Caco-2 (cell line): ENCODE measurements at regions not wholly inside any gene's neighbourhood (a gene's known extent, or its start where the extent isn't known, plus 50 kb on each side); places are given as distances from the start of the nearest gene placed in this dataset.

Experiments used
- BruUV-seq: library from RNA; stranded (reverse); fragments of 400-500 nt; replicated peaks from 2 replicates; lab custom pipeline; 2021; lab: Mats Ljungman, UMichigan
- CTCF ChIA-PET: fragments of 300-600 bp; sonication (Branson Sonifier 250); formaldehyde crosslinking; loops from one replicate; lab custom pipeline; 2022; ENCODE audit warnings: antibody characterized with exemption; lab: Charles Lee
- POLR2A ChIA-PET: fragments of 300-600 bp; sonication (Branson Sonifier 250); formaldehyde crosslinking; loops from one replicate; lab custom pipeline; 2022; ENCODE audit warnings: antibody characterized with exemption; lab: Charles Lee
- DNase-seq, 2 experiments: peaks; one replicate each; pipeline versions ENCODE4 v3.0.0 to v3.0.0-alpha.2; 2020 to 2022
- H3K27me3 ChIP-seq: replicated peaks from 2 replicates; pipeline ENCODE4 v1.6.0; 2011; ENCODE audit warnings: low read length; ENCODE audit not compliant: control insufficient read depth, insufficient read depth
- H3K36me3 ChIP-seq: 2 replicates; pipeline ENCODE4 v1.5.1; 2011; ENCODE audit warnings: low read length; ENCODE audit not compliant: control insufficient read depth, insufficient read depth
- H3K4me1 ChIP-seq: fragments of 250-450 bp; sonication (Bioruptor Pico); 2 replicates; pipeline ENCODE4 v1.5.1; 2020; ENCODE audit warnings: mild to moderate bottlenecking
- H3K4me3 ChIP-seq: 2 replicates; pipeline ENCODE4 v1.5.1; 2011; ENCODE audit warnings: low read depth, mild to moderate bottlenecking, control low read depth, low read length
- H3K9me3 ChIP-seq: fragments of 250-450 bp; sonication (Bioruptor Pico); 2 replicates; pipeline ENCODE4 v1.5.1; 2020; ENCODE audit warnings: mild to moderate bottlenecking, moderate library complexity
- H3K27ac Mint-ChIP-seq: one replicate; pipeline ENCODE4 v1.8.0; 2022; ENCODE audit warnings: mixed read lengths; ENCODE audit not compliant: unreplicated experiment
- H3K27me3 Mint-ChIP-seq: one replicate; pipeline ENCODE4 v1.8.0; 2022; ENCODE audit warnings: mixed read lengths; ENCODE audit not compliant: insufficient read depth, unreplicated experiment
- H3K36me3 Mint-ChIP-seq: one replicate; pipeline ENCODE4 v1.8.0; 2022; ENCODE audit warnings: mild to moderate bottlenecking, mixed read lengths; ENCODE audit not compliant: insufficient read depth, unreplicated experiment
- H3K4me1 Mint-ChIP-seq: one replicate; pipeline ENCODE4 v1.8.0; 2022; ENCODE audit warnings: low read depth, mixed read lengths; ENCODE audit not compliant: unreplicated experiment
- H3K4me3 Mint-ChIP-seq: one replicate; pipeline ENCODE4 v1.8.0; 2022; ENCODE audit warnings: mild to moderate bottlenecking, moderate library complexity, mixed read lengths; ENCODE audit not compliant: unreplicated experiment
- H3K9me3 Mint-ChIP-seq: one replicate; pipeline ENCODE4 v1.8.0; 2022; ENCODE audit warnings: mixed read lengths; ENCODE audit not compliant: unreplicated experiment
- CTCF ChIP-seq, 2 experiments: fragments of 200-600 bp in 1 of 2; IDR thresholded peaks; 1 replicate in 1 of 2; 2 replicates in 1 of 2; pipeline versions ENCODE4 v1.5.1 to v1.8.0; 2011 to 2022; ENCODE audit warnings: antibody characterized with exemption in 1 of 2, control low read depth in 1 of 2, inconsistent platforms in 1 of 2, low read depth in 1 of 2, low read length in 1 of 2, mild to moderate bottlenecking in 1 of 2, moderate library complexity in 1 of 2; ENCODE audit not compliant: insufficient read depth in 1 of 2, severe bottlenecking in 1 of 2, unreplicated experiment in 1 of 2
- intact Hi-C: fragments of 100-400 bp; cut with micrococcal nuclease; formaldehyde crosslinking; loops from one replicate; pipeline ENCODE4 v1.10.0; 2022; ENCODE audit not compliant: unreplicated experiment

GRCh38 chr14:71711619-71712018 lies 220.6 kb upstream of the RGS6 start:
- Histone ChIP-seq H3K9me3 (no peaks in the 10 kb centered on the region), H3K4me3 (no peak overlapping the region), H3K4me1 (peaks cover 8% of the 10 kb centered on the region), H3K36me3 (peaks cover 3% of the 10 kb centered on the region), H3K27me3 (no peaks in the 10 kb centered on the region)
- DNase-seq = no peak
- CTCF ChIA-PET = no interaction called here
- Mint-ChIP-seq H3K27me3 (no peaks in the 10 kb centered on the region), H3K4me3 (no peak overlapping the region), H3K4me1 (no peaks in the 10 kb centered on the region), H3K9me3 (no peaks in the 10 kb centered on the region), H3K36me3 (peaks cover 38% of the 10 kb centered on the region), H3K27ac (no peak overlapping the region)
- BruUV-seq = no TSS peak
- no peak for TF ChIP-seq CTCF (IDR thresholded peaks at IDR 0.05; ENCODE audit: insufficient read depth in 1 of 2, low read depth in 1 of 2, low read length in 1 of 2, severe bottlenecking in 1 of 2, unreplicated experiment in 1 of 2)
- POLR2A ChIA-PET = no interaction called here
- intact Hi-C loops = no loop called here

- Histone ChIP-seq H3K4me3 (no peak overlapping the region), H3K4me1 (peaks cover 8% of the 10 kb centered on the region), H3K9me3 (no peaks in the 10 kb centered on the region), H3K36me3 (peaks cover 3% of the 10 kb centered on the region; the same call in 1 of the 2 replicates), H3K27me3 (no peaks in the 10 kb centered on the region)
- Mint-ChIP-seq H3K27ac (no peak overlapping the region), H3K27me3 (no peaks in the 10 kb centered on the region), H3K36me3 (peaks cover 36% of the 10 kb centered on the region), H3K4me3 (no peak overlapping the region), H3K9me3 (no peaks in the 10 kb centered on the region), H3K4me1 (no peaks in the 10 kb centered on the region)
- no peak for DNase-seq
- no peak for TF ChIP-seq CTCF (IDR thresholded peaks at IDR 0.05; ENCODE audit: insufficient read depth in 1 of 2, low read depth in 1 of 2, low read length in 1 of 2, severe bottlenecking in 1 of 2, unreplicated experiment in 1 of 2)
- intact Hi-C loops = no loop called here
- CTCF ChIA-PET = no interaction called here
- POLR2A ChIA-PET = no interaction called here
- no TSS peak for BruUV-seq
Observed at GRCh38 chr14:71712478-71712877, 219.8 kb upstream of the RGS6 start.

- no peaks in the 10 kb centered on the region for H3K27me3 ChIP-seq
- CTCF ChIA-PET = no interaction called here
- POLR2A ChIA-PET = no interaction called here
Observed at GRCh38 chr14:71713016-71713415, 219.2 kb upstream of the RGS6 start.

More at GRCh38 chr14:71713016-71713415, 219.2 kb upstream of the RGS6 start:
- H3K4me3 Mint-ChIP-seq = no peak overlapping the region
- BruUV-seq = no TSS peak
- H3K36me3 ChIP-seq = peaks cover 3% of the 10 kb centered on the region; the same call in 1 of the 2 replicates
- H3K27me3 Mint-ChIP-seq = no peaks in the 10 kb centered on the region
- no peak for DNase-seq
- H3K4me1 Mint-ChIP-seq = no peaks in the 10 kb centered on the region
- H3K4me1 ChIP-seq = peaks cover 8% of the 10 kb centered on the region
- no peaks in the 10 kb centered on the region for H3K9me3 Mint-ChIP-seq
- H3K4me3 ChIP-seq = no peak overlapping the region
- intact Hi-C loops = no loop called here
- no peak overlapping the region for H3K27ac Mint-ChIP-seq
- H3K36me3 Mint-ChIP-seq = peaks cover 33% of the 10 kb centered on the region
- H3K9me3 ChIP-seq = no peaks in the 10 kb centered on the region
- TF ChIP-seq CTCF (IDR thresholded peaks at IDR 0.05; ENCODE audit: insufficient read depth in 1 of 2, low read depth in 1 of 2, low read length in 1 of 2, severe bottlenecking in 1 of 2, unreplicated experiment in 1 of 2) = no peak
